ENCODE measurements at regions not wholly inside any gene's neighbourhood (a gene's known extent, or its start where the extent isn't known, plus 50 kb on each side); places are given as distances from the start of the nearest gene placed in this dataset.
"Not testable (repeated sequence)": the region's sequence is repeated elsewhere in the genome, so short reads cannot be mapped to it uniquely, and the experiment has no call there.

DNA sequence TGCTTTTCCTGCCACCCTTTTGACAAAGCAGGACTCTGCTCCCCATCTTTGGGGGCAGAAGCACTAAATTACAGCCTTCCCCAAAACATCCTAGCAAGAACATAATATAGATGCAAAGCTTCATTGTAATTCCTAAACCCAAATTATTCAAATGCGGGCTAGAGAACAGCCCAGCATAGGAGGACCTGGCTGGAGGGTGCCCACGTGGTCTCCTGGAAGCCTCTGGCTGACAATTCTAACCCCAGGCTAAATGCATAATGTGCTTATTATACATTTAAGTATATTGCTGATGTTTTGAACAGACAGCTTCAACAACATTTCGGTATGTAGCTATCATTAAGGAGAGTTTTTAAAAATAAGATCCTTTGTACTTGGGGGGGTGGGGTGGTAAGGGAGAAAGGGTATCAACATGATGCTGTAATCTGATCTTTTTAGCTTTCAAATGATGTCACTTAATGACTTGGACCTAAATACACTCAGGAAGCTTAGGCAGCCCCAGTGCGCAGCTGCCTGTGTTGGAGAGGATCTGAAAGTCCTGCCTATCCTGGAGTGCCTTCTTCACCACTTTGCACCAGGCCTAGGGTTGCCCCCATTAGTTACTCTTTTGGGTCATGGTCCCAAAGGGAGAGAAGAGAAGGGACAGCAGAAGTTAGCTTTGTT, 57.2 kb upstream of the USP3 start:
- Mint-ChIP-seq H3K4me3 (no peak overlapping the region), H3K9me3 (no peaks in the 10 kb centered on the region), H3K27ac (no peak overlapping the region), H3K36me3 (no peaks in the 10 kb centered on the region), H3K27me3 (ENCODE audit: low read depth) (no peaks in the 10 kb centered on the region), H3K4me1 (peaks cover 18% of the 10 kb centered on the region)
- TF ChIP-seq, protein P1, sequence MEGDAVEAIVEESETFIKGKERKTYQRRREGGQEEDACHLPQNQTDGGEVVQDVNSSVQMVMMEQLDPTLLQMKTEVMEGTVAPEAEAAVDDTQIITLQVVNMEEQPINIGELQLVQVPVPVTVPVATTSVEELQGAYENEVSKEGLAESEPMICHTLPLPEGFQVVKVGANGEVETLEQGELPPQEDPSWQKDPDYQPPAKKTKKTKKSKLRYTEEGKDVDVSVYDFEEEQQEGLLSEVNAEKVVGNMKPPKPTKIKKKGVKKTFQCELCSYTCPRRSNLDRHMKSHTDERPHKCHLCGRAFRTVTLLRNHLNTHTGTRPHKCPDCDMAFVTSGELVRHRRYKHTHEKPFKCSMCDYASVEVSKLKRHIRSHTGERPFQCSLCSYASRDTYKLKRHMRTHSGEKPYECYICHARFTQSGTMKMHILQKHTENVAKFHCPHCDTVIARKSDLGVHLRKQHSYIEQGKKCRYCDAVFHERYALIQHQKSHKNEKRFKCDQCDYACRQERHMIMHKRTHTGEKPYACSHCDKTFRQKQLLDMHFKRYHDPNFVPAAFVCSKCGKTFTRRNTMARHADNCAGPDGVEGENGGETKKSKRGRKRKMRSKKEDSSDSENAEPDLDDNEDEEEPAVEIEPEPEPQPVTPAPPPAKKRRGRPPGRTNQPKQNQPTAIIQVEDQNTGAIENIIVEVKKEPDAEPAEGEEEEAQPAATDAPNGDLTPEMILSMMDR (IDR thresholded peaks at IDR 0.05; ENCODE audit: unreplicated experiment): no peak
- no peak for DNase-seq (ENCODE audit: low spot score in 2 of 2, unreplicated experiment in 2 of 2)

DNA sequence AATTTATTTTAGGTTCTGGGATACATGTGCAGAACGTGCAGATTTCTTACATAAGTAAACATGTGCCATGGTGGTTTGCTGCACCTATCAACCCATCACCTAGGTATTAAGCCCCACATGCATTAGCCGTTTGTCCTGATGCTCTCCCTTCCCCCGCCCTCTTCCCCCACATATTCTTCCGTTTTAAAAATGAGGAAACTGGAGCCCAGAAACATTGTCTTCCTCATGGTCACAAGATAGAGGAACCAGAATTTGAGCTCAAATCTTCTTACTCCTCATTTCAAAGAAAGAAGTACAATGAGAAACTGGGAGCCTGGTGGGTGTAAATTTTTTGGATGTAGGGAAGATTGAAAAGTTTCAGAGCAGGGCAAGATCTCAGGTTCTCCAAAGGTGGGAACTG, 56.1 kb upstream of the USP3 start:
- H3K4me1 Mint-ChIP-seq: peaks cover 18% of the 10 kb centered on the region
- no peak for DNase-seq (ENCODE audit: low spot score in 2 of 2, unreplicated experiment in 2 of 2)
- no peak overlapping the region for H3K4me3 Mint-ChIP-seq
- TF ChIP-seq, protein P1 (IDR thresholded peaks at IDR 0.05; ENCODE audit: unreplicated experiment): no peak
- H3K27me3 Mint-ChIP-seq (ENCODE audit: low read depth): no peaks in the 10 kb centered on the region
- H3K9me3 Mint-ChIP-seq: no peaks in the 10 kb centered on the region
- no peaks in the 10 kb centered on the region for H3K36me3 Mint-ChIP-seq
- H3K27ac Mint-ChIP-seq: no peak overlapping the region

DNA sequence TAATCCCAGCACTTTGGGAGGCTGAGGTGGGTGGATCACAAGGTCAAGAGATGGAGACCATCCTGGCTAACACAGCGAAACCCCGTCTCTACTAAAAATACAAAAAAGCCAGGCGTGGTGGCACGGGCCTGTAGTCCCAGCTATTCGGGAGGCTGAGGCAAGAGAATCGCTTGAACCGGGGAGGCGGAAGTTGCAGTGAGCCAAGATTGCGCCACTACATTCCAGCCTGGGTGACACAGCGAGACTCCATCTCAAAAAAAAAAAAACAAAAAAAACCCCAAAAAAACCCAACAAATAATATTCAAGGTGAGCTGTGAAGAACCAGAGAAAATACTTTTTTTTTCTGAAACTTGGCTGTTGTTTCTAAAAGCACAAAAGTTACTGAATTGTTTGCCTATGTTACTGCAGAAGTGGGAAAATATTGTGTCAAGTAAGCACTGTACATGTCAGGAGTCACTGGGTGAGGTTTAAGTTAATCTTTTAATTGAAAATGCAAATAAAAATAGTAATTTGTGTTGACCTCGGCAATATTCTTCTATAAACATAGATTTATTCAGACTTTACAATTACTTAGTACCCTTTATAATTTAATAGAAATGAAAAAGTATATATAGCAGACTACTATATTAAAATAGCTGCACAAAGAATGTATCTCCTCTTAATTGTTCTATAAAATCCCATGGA, 55.4 kb upstream of the USP3 start:
- not testable (repeated sequence) for H3K4me3 Mint-ChIP-seq; H3K36me3 Mint-ChIP-seq; H3K9me3 Mint-ChIP-seq; H3K27ac Mint-ChIP-seq; DNase-seq (ENCODE audit: low spot score in 2 of 2, unreplicated experiment in 2 of 2); H3K27me3 Mint-ChIP-seq (ENCODE audit: low read depth)
- H3K4me1 Mint-ChIP-seq: peaks cover 18% of the 10 kb centered on the region

GRCh38 chr15:63449731-63450130, 54.7 kb upstream of the USP3 start:
- Mint-ChIP-seq H3K9me3 (no peaks in the 10 kb centered on the region), H3K27me3 (ENCODE audit: low read depth) (no peaks in the 10 kb centered on the region), H3K27ac (peak overlapping the region; percentile 37), H3K4me1 (peaks cover 18% of the 10 kb centered on the region), H3K36me3 (no peaks in the 10 kb centered on the region), H3K4me3 (no peak overlapping the region)
- no peak for DNase-seq (ENCODE audit: low spot score in 2 of 2, unreplicated experiment in 2 of 2)
- TF ChIP-seq, protein P1 (IDR thresholded peaks at IDR 0.05; ENCODE audit: unreplicated experiment): no peak

DNA sequence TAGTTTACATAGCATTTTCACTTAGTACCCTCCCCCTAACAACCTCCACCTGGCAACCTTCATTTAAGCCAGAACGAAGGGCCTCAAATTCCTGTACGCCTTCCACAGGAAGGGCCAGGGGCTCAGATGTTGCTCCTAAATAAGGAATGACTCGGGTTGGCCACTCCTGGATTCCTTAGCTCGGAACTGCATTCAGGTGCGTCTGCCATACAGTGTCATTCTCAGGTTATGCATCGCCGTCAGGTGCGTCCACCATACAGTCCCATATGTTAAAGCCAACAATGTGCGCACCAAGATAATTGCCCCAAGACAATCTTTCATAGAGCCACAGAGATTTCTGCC, 53.5 kb upstream of the USP3 start:
- Mint-ChIP-seq H3K27me3 (ENCODE audit: low read depth) (no peaks in the 10 kb centered on the region), H3K27ac (no peak overlapping the region)

More for the DNA sequence above, 53.5 kb upstream of the USP3 start:
- H3K9me3 Mint-ChIP-seq: no peaks in the 10 kb centered on the region
- H3K36me3 Mint-ChIP-seq: no peaks in the 10 kb centered on the region
- no peak overlapping the region for H3K4me3 Mint-ChIP-seq
- DNase-seq (ENCODE audit: low spot score in 2 of 2, unreplicated experiment in 2 of 2): no peak
- H3K4me1 Mint-ChIP-seq: peaks cover 18% of the 10 kb centered on the region
- TF ChIP-seq, protein P1 (IDR thresholded peaks at IDR 0.05; ENCODE audit: unreplicated experiment): no peak
